Loucy (cell line): ENCODE measurements at regions not wholly inside any gene's neighbourhood (a gene's known extent, or its start where the extent isn't known, plus 50 kb on each side); places are given as distances from the start of the nearest gene placed in this dataset.
A peak's percentile ranks its signal among the peaks of the same experiment; 100 is the strongest.
"Not testable (repeated sequence)": the region's sequence is repeated elsewhere in the genome, so short reads cannot be mapped to it uniquely, and the experiment has no call there.

Source experiments
- H2AFZ ChIP-seq: fragments of 200-600 bp; sonication (generic); 2 replicates; pipeline ENCODE4 v1.6.0; 2016; ENCODE audit warnings: antibody characterized with exemption, mild to moderate bottlenecking, low read length, moderate library complexity
- H3F3A ChIP-seq: fragments of 200-600 bp; 2 replicates; pipeline ENCODE4 v1.6.0; 2016; ENCODE audit warnings: antibody characterized with exemption, low read depth, mild to moderate bottlenecking
- H3K27me3 ChIP-seq: fragments of 200-600 bp; sonication (generic); 2 replicates; pipeline ENCODE4 v1.6.1; 2014; ENCODE audit warnings: low read length, mild to moderate bottlenecking; ENCODE audit not compliant: insufficient read depth, poor library complexity, severe bottlenecking
- H3K36me3 ChIP-seq: fragments of 200-600 bp; sonication (generic); 2 replicates; pipeline ENCODE4 v1.6.1; 2016; ENCODE audit warnings: low read length; ENCODE audit not compliant: insufficient read depth
- H3K4me1 ChIP-seq: fragments of 200-600 bp; sonication (generic); 2 replicates; pipeline ENCODE4 v1.5.1; 2014; ENCODE audit warnings: low read length, mild to moderate bottlenecking; ENCODE audit not compliant: insufficient read depth, poor library complexity, severe bottlenecking
- H3K4me2 ChIP-seq: fragments of 200-600 bp; sonication (generic); 2 replicates; pipeline ENCODE4 v1.6.0; 2014; ENCODE audit warnings: antibody characterized with exemption, low read length, low read depth, mild to moderate bottlenecking; ENCODE audit not compliant: poor library complexity, severe bottlenecking
- H3K4me3 ChIP-seq: fragments of 200-600 bp; sonication (generic); 2 replicates; pipeline ENCODE4 v1.5.1; 2014; ENCODE audit warnings: low read length, mild to moderate bottlenecking, mixed read lengths; ENCODE audit not compliant: poor library complexity, severe bottlenecking
- H3K79me2 ChIP-seq: fragments of 200-600 bp; sonication (generic); 2 replicates; pipeline ENCODE4 v1.6.1; 2014; ENCODE audit warnings: low read length; ENCODE audit not compliant: insufficient read depth
- H3K9ac ChIP-seq: fragments of 200-600 bp; sonication (generic); 2 replicates; pipeline ENCODE4 v1.6.0; 2014; ENCODE audit warnings: mild to moderate bottlenecking, low read depth, low read length, moderate library complexity; ENCODE audit not compliant: poor library complexity, severe bottlenecking
- H3K9me2 ChIP-seq: fragments of 200-600 bp; sonication (generic); replicated peaks from 2 replicates; pipeline ENCODE4 v1.6.1; 2016; ENCODE audit warnings: low read depth, low read length, mixed read lengths
- H3K9me3 ChIP-seq: fragments of 200-600 bp; sonication (generic); 2 replicates; pipeline ENCODE4 v1.6.1; 2014; ENCODE audit warnings: mild to moderate bottlenecking, antibody characterized with exemption, low read length, low read depth; ENCODE audit not compliant: insufficient read depth
- H4K20me1 ChIP-seq: fragments of 200-600 bp; sonication (generic); 2 replicates; pipeline ENCODE4 v1.6.0; 2014; ENCODE audit warnings: antibody characterized with exemption, low read length, mild to moderate bottlenecking; ENCODE audit not compliant: insufficient read depth, poor library complexity, severe bottlenecking
- EZH2phosphoT487 ChIP-seq: fragments of 200-600 bp; IDR thresholded peaks from 2 replicates; pipeline ENCODE4 v1.6.1; 2018; ENCODE audit warnings: antibody characterized with exemption, mild to moderate bottlenecking, moderate library complexity, borderline replicate concordance
- TF ChIP-seq, protein P1 (sequence below): fragments of 200-600 bp; sonication (generic); conservative IDR thresholded peaks from 2 replicates; pipeline ENCODE4 v1.5.1; 2014; ENCODE audit warnings: mild to moderate bottlenecking, antibody characterized with exemption, low read length

DNA sequence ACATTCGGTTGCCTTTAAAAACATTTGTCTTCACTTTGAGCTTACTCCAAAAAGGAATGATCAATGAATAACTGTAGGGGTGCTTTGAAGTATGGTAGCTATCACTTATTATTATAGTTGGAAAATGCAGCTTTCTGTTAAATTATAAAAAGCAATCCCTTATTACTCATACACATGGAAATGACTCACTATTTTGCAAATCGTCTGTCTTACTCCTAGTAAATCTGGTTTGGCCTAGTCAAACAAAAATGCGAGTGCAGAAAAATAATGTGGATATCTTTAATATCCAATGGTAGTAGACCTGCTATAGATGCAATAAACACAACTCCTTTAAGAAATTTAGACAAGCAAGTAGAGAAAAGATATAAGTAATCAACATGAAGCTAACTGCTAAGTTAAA lies 112.5 kb downstream of the ZIC1 start:
- Histone ChIP-seq H3K9me3 (no peaks in the 10 kb centered on the region), H3K36me3 (no peaks in the 10 kb centered on the region), H3K4me1 (no peaks in the 10 kb centered on the region), H3K9ac (no peak overlapping the region), H3F3A (no peaks in the 10 kb centered on the region), H3K4me2 (no peak overlapping the region), H3K4me3 (no peak overlapping the region), H2AFZ (no peak overlapping the region), H3K79me2 (no peaks in the 10 kb centered on the region), H3K9me2 (no peaks in the 10 kb centered on the region), H3K27me3 (peaks cover 36% of the 10 kb centered on the region), H4K20me1 (no peaks in the 10 kb centered on the region)
- no peak for TF ChIP-seq EZH2phosphoT487
- TF ChIP-seq, protein P1, sequence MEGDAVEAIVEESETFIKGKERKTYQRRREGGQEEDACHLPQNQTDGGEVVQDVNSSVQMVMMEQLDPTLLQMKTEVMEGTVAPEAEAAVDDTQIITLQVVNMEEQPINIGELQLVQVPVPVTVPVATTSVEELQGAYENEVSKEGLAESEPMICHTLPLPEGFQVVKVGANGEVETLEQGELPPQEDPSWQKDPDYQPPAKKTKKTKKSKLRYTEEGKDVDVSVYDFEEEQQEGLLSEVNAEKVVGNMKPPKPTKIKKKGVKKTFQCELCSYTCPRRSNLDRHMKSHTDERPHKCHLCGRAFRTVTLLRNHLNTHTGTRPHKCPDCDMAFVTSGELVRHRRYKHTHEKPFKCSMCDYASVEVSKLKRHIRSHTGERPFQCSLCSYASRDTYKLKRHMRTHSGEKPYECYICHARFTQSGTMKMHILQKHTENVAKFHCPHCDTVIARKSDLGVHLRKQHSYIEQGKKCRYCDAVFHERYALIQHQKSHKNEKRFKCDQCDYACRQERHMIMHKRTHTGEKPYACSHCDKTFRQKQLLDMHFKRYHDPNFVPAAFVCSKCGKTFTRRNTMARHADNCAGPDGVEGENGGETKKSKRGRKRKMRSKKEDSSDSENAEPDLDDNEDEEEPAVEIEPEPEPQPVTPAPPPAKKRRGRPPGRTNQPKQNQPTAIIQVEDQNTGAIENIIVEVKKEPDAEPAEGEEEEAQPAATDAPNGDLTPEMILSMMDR = no peak

DNA sequence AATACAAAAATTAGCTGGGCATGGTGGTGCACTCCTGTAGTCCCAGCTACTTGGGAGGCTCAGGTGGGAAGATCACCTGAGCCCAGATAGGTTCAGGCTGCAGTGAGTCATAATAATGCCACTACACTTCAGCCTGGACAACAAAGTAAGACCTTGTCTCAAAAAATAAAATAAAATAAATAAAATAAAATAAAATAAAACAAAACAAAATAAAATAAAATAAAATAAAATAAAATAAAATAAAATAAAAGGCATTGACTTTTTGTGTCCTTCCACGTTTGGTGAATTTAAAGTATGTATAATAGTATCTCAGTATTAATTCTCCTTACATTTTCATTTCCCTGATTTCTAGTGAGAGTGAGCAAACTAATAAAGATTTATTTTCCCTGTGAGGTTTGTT lies 113.6 kb downstream of the ZIC1 start:
- not testable (repeated sequence) for H3K4me2 ChIP-seq, H3K4me1 ChIP-seq, H3F3A ChIP-seq, H3K9ac ChIP-seq, H2AFZ ChIP-seq, H3K4me3 ChIP-seq, H4K20me1 ChIP-seq, H3K9me3 ChIP-seq, H3K36me3 ChIP-seq, H3K9me2 ChIP-seq, H3K79me2 ChIP-seq
- H3K27me3 ChIP-seq = peaks cover 24% of the 10 kb centered on the region

DNA sequence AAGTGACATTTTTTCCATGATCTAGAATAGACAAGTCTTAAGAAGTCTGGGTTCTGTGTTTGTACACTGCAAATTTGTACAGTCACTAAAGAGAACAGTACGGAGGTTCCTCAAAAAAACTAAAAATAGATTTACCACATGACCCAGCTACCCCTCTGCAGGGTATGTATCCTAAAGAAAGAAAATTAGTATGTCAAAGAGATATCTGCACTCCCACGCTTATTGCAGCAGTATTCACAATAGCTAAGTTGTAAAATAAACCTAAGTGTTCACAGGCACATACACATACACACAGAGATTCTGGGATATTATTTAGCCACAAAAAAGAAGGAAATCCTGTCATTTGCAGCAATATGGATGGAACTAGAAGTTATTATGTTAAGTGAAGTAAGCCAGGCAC lies 120.4 kb downstream of the ZIC1 start:
- TF ChIP-seq EZH2phosphoT487 = no peak
- TF ChIP-seq, protein P1 = no peak
- H3K4me3 ChIP-seq = no peak overlapping the region
- no peaks in the 10 kb centered on the region for H3K9me3 ChIP-seq
- no peaks in the 10 kb centered on the region for H3K4me1 ChIP-seq
- H3K4me2 ChIP-seq = no peak overlapping the region
- H3K79me2 ChIP-seq = no peaks in the 10 kb centered on the region
- no peak overlapping the region for H2AFZ ChIP-seq
- H3K9ac ChIP-seq = no peak overlapping the region
- no peaks in the 10 kb centered on the region for H3F3A ChIP-seq
- H4K20me1 ChIP-seq = no peaks in the 10 kb centered on the region
- H3K27me3 ChIP-seq = no peaks in the 10 kb centered on the region
- no peaks in the 10 kb centered on the region for H3K9me2 ChIP-seq
- H3K36me3 ChIP-seq = no peaks in the 10 kb centered on the region

DNA sequence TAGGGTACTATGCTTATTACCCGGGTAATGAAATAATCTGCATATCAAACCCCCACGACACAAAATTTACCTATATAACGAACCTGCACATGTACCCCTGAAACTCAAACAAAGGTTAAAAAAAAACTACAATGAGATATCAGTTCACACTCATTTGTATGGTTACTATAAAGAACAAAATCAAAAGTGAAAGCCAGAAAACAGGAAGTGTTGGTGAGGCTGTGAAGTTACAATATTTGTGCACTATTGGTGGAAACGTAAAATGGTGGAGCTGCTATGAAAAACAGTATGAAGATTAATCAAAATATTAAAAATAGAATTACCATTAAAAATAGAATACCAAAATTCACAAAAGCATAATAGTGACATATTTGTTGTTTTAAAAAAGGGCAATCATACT lies 128.9 kb downstream of the ZIC1 start:
- peaks cover 6% of the 10 kb centered on the region; the same call in 1 of the 2 replicates for H3K9me3 ChIP-seq
- H3K27me3 ChIP-seq = no peaks in the 10 kb centered on the region
- no peaks in the 10 kb centered on the region for H3K79me2 ChIP-seq
- no peaks in the 10 kb centered on the region for H4K20me1 ChIP-seq
- no peaks in the 10 kb centered on the region for H3K9me2 ChIP-seq
- no peaks in the 10 kb centered on the region for H3K36me3 ChIP-seq
- peak overlapping the region; percentile 12 for H3K4me3 ChIP-seq
- H3K4me2 ChIP-seq = peak overlapping the region; percentile 46
- no peak overlapping the region for H3K9ac ChIP-seq
- H3K4me1 ChIP-seq = peaks cover 4% of the 10 kb centered on the region
- H3F3A ChIP-seq = no peaks in the 10 kb centered on the region
- TF ChIP-seq, protein P1 = no peak
- no peak for TF ChIP-seq EZH2phosphoT487
- H2AFZ ChIP-seq = peak overlapping the region; percentile 83
